GM21528 (cell line): ENCODE measurements at regions not wholly inside any gene's neighbourhood (a gene's known extent, or its start where the extent isn't known, plus 50 kb on each side); places are given as distances from the start of the nearest gene placed in this dataset.

ENCODE experiments used
- ATAC-seq: cut with Tn5 transposase; IDR thresholded peaks from one replicate; pipeline ENCODE4 v1.9.1; 2021; ENCODE audit warnings: mild to moderate bottlenecking, moderate library complexity; ENCODE audit not compliant: unreplicated experiment, low FRiP score

GRCh38 chr16:51313198-51313597 is 162.1 kb upstream of the SALL1 start:
- no peak for ATAC-seq

DNA sequence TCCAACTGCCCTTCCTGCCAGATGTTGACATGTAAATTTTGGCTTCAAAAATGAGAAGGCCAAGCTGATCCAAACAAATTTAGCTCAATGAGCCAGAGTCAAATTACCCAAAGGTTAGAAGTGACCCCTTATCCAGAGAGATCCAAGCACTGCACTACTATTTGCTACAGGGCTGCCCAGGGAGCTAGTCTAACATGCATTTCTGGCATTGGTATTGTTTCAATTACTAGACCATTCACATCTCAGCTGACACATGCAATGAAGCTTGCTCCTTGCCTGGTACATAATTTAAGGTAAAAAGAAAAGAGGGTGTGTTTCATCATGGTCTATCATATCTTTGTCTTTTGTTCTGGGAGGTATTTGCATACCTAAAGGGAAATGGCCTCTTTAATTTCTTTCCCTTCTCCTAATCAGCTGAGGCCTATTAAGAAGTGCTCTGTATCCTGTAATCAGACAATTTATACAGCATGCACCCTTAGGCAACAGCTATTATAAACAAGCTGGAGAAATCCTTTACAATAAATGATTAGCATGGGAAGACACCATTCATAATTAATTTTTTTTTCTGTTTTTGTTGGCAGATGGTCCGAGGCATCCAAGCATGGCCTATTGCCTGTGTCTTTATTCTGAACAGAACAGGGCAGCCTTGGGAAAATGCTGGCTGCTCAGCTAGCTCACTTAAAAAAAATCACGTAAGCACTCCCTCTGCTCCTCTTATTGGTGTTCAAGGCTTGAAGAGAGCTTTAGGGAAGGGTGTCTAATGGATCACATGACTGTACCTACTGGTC is 161.5 kb upstream of the SALL1 start:
- no peak for ATAC-seq

- ATAC-seq, result no peak
These were observed 159.1 kb upstream of the SALL1 start for GRCh38 chr16:51310159-51310558.

DNA sequence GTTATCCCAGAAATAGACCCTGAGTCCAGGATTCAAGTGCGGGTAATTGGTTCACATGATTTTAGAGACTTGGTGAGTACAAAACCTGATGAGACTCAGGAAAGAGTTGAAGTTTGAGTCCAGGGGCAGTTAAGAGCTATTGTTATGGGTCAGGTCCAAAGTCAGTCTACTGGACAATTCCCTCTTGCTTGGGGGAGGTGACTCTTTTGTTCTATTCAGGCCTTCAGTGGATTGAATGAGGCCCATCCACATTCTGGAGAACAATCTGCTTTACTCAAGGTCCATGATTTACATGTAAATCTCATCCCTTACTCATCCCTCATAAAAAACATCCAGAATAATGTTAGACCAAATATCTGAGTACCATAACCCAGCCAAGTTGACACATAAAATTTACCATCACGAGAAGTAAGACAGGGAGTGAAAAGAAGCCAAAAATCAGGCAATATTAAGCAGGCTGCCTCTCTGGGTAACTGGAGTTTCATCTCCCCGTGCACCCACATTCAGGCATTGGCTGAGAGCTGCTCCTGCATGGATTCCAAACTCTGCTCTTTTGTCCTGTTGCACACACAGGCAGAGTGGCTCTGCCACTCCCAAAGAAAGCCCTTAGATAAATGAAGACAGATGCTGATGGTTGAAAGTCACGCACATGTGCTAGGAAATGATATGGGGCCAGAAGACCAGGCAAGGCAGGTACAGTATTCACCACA is 156.0 kb upstream of the SALL1 start:
- no peak for ATAC-seq

GRCh38 chr16:51306116-51306515 is 155.0 kb upstream of the SALL1 start:
- ATAC-seq, result no peak

DNA sequence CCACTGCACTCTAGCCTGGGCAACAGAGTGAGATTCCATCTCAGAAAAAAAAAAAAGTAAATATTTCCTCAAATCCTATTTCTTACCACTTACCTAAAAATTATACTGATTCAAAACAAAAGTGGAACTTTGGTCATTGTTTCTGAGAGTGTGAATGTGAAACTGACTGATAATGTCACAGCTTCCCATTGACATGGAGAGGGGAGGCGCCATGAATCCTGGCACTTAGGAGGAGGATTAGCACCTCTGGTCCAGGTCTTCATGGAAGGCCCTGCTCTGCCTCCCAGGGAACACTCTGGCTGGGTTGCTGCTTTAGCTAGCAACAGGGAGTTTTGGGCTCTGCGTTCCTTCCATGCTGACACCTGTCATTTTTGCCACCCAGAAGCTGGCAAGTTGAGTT is 154.3 kb upstream of the SALL1 start:
- ATAC-seq, result no peak

DNA sequence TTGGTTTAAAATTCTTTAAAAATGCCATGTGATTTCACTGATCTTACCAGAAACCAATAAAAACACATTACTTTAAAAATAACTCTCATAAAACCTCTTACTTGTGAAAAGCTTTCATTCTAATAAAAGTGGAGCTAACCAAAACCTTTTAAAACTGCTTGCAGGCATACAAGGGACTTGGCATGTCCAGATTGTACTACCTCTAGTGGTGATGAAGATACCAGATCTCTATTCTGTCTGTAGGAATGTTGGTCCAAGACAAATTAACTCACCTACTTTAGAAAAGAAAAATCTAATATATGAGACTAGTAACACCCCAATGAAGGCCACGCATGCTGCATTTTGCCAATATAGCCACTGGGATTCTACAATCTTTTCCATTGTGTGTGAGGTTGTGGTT is 151.0 kb upstream of the SALL1 start:
- no peak for ATAC-seq

DNA sequence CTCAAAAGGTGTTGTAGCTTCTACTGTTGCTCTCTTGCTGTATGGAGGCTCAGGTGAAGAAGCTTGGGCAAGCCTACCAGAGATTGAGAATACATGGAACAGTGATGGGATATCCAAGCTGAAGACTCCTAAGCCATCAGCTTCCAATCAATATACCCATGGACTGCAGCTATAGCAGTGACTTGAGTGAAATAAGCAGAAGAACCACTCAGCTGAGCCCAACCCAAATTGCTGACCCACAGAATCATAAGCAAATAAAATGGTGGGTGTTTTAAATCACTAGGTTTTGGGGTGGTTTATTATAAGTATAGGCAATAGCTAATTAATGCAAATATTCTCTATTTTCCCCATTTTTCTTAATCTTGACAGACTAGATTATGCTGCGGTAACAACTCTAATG is 147.7 kb upstream of the SALL1 start:
- no peak for ATAC-seq

GRCh38 chr16:51290442-51291285 is 139.6 kb upstream of the SALL1 start:
- no peak for ATAC-seq

DNA sequence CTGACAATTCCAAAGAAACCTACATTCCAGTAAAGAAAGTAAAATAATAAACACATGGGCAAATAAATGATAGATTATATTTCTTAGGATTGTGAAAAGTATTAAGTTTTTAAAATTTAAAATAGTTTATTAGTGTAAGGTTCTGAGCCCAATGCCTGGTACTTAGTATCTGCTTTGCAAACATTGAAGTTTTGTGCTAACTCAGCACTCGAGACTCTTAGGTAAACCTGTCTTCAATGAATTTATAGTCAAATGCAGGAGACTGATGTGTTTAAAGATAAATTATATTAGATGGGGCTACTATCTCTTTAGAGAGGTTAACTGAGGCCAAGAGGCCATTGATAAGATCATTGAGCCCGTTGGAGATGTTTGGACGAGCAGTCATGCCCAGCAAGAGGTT is 138.3 kb upstream of the SALL1 start:
- no peak for ATAC-seq

DNA sequence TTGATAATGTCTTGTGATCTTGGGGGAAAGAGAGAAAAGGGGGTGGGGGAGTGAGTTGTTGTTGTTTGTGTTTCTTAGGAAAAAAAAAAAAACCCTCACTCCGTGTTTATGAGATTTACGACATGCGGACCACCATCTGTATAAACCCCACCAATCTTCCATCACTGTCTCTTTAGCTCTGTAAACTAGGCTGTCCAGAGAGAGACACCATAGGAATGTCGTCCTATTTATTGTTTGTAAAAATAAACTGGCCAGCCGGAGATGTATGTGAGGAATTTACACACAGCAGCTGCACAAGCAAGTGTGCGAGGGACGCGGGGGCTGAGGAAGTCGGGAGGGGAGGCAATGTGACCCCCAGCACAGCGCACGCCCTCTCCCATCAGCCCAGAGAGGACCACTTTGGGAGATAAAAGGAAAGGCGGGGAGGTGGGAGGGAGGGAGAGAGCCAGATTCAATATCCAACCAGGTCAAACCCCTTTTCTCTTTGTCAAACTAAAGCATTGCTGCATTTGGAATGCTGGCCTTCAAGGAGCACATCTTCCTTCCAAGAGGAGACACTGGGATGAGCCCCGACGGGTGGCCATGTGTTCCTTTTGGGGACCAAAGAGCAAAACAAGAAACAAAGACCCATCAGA is 136.2 kb upstream of the SALL1 start:
- ATAC-seq, result no peak

DNA sequence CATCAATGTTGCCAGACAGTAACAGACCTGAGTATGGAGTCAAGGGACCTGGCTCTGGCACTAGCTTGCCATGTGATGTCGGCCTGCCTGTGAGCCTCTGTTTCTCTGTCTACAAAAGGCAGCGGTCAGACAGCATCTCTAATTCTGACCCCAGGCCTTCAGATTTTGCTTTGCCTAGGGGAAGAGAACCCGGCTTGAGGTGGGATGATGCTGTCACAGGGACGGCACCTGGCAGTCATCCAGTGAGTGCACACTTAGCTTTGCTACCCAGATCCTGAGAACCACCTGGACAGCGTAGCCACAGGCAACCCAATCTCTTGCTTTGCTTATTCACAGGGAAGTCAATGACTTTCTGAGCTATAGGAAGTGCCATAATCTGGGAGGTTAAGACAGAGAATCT is 135.2 kb upstream of the SALL1 start:
- no peak for ATAC-seq

GRCh38 chr16:51276336-51276735 is 125.3 kb upstream of the SALL1 start:
- ATAC-seq, result no peak

- ATAC-seq, result no peak
These were observed 121.3 kb upstream of the SALL1 start for GRCh38 chr16:51272420-51272819.

- ATAC-seq, result no peak
These were observed 120.2 kb upstream of the SALL1 start for GRCh38 chr16:51271156-51271701.

GRCh38 chr16:51268237-51268636 is 117.2 kb upstream of the SALL1 start:
- ATAC-seq, result no peak

GRCh38 chr16:51267681-51268080 is 116.6 kb upstream of the SALL1 start:
- ATAC-seq, result no peak

DNA sequence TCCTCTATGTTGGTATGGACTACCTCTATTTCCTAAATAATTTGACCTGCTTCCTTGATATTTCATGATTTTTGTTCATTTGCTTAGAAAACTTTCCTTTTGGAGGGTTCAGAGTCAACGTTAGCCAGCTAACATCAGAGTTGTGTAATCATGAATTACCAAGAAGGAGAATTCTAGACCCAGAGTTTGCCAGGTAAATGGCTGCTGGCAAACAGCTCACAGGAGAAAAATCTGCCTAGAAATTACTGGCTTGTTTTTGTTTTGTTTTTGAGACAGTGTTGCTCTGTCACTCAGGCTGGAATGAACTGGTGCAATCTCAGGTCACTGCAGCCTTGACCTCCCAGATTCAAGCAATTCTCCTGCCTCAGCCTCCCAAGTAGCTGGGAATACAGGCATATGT is 111.4 kb upstream of the SALL1 start:
- no peak for ATAC-seq

DNA sequence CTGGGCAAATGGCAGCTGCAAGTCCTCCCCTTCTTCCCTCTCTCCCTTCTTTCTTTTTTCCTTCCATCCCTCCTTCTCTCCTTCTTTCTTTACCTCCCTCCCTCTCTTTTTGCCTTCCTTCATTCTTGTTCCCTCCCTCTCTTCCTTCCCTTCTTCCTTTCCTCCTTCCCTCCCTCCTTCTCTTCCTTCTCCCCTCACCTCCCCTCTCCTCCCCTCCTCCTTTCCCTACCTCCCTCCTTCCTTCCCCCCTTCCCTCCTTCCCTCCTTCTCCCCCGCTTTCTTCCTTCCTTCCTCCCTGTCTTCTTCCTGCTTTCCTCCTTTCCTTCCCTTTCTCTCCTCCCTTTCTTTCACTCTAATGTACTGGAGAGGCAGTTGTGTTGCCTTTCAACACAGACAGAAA is 110.8 kb upstream of the SALL1 start:
- ATAC-seq, result no peak

DNA sequence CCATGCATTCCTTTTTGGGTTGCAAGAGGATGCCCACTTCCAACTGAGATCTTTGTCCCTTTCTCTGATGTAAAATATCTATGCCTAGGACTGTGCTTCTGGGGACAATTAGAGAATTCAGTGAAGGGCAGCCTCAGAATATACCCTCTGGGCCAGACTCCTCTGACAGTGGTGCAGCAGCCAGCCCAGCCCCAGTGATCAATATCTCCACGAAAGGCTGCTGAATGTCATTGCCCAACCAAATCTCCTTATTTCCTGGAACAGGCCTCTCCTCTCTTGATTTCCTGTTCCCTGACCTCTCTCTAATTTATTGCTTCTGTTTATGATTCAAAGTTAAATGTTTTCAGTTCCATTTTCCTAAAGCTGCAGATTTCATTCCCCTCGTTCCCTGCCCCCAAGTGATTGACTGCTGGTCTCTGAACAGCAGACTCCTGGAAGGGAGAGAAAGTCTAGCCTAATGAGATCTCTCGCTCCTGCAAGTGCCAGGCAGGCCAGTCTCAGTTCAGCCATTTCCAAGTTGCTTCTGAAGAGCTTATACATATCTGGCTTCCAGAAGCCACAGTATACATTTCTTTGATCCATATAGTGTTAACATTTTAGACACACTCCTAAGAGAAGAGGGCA is 104.4 kb upstream of the SALL1 start:
- no peak for ATAC-seq
